Upper lobe of right lung (tissue), 1 donor: ENCODE measurements at regions not wholly inside any gene's neighbourhood (a gene's known extent, or its start where the extent isn't known, plus 50 kb on each side); places are given as distances from the start of the nearest gene placed in this dataset.

ENCODE experiments used
- ATAC-seq: fragments of 200-7000 bp; cut with Tn5 transposase; one replicate; pipeline ENCODE4 v1.9.1; 2020; ENCODE audit warnings: mild to moderate bottlenecking, moderate library complexity
- DNase-seq: peaks from one replicate; pipeline ENCODE4 v3.0.0-alpha.2; 2020
- H3K27ac ChIP-seq: fragments of 200-600 bp; one replicate; pipeline ENCODE4 v1.8.0; 2022
- H3K27me3 ChIP-seq: fragments of 200-600 bp; one replicate; pipeline ENCODE4 v1.8.0; 2022; ENCODE audit warnings: mild to moderate bottlenecking
- H3K36me3 ChIP-seq: fragments of 200-600 bp; one replicate; pipeline ENCODE4 v1.8.0; 2022
- H3K4me1 ChIP-seq: fragments of 200-600 bp; one replicate; pipeline ENCODE4 v1.8.0; 2022
- H3K4me3 ChIP-seq: fragments of 200-600 bp; one replicate; pipeline ENCODE4 v1.8.0; 2022; ENCODE audit warnings: mild to moderate bottlenecking
- H3K9me3 ChIP-seq: fragments of 200-600 bp; one replicate; pipeline ENCODE4 v1.8.0; 2022
- CTCF ChIP-seq: fragments of 200-600 bp; IDR thresholded peaks from one replicate; pipeline ENCODE4 v1.8.0; 2022; ENCODE audit warnings: antibody characterized with exemption
- intact Hi-C: fragments of 100-400 bp; cut with DNase I; formaldehyde crosslinking; loops from one replicate; pipeline ENCODE4 v1.11.0; 2022
- donor health status: DM: no; HTN: yes; CAD: no; lungs with severe emphysema.

DNA sequence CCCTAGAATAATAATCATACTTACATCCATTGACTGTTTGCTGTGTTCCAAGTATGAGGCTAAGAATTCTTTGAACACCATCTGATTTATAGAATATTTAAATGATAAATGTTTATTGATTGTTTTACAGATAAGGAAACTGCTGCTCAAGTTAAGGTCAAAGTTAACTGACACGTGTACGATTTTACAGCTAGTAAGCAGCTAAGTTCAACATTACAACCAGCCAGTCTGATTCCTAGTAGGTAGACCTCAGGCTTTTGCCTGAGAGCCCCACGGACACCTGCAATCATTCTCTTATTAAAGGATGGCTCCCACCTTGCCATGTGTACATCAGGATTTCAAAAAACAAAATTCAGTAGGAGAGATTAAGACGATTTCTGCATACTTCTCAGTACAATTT is 141.9 kb downstream of the SPRY2 start:
- intact Hi-C loops, result no loop called here
- ATAC-seq, result no peak
- H3K27me3 ChIP-seq, result no peaks in the 10 kb centered on the region

DNA sequence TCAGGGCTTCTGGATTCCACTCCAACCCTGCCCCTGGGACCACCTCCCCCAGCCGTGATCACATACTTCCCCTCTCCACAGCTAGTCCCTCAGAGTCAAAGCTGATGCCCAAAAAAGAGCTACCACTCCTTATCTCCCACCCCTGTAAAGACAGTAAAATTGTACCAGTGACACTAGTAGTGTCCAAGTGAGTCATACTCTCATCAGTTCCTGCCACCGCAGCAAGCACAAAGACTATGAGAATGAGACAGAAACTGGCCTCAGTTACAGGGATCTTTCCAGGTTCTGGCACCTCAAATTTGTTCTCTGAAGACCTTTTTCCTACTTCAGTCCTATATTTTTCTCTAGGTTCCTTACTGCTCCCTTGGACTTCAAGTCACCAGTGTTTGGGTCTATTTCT is 144.2 kb downstream of the SPRY2 start:
- ATAC-seq (no peak), DNase-seq (no peak)
- no peak overlapping the region for H3K4me3 ChIP-seq
- H3K27ac ChIP-seq, result no peak overlapping the region
- H3K36me3 ChIP-seq, result no peaks in the 10 kb centered on the region
- no peak for TF ChIP-seq CTCF
- intact Hi-C loops, result no loop called here
- H3K27me3 ChIP-seq, result no peaks in the 10 kb centered on the region
- no peaks in the 10 kb centered on the region for H3K9me3 ChIP-seq
- no peaks in the 10 kb centered on the region for H3K4me1 ChIP-seq

More for the DNA sequence above, 141.9 kb downstream of the SPRY2 start:
- H3K27ac ChIP-seq, result no peak overlapping the region
- TF ChIP-seq CTCF, result no peak
- DNase-seq, result no peak
- no peaks in the 10 kb centered on the region for H3K4me1 ChIP-seq
- no peaks in the 10 kb centered on the region for H3K9me3 ChIP-seq
- no peak overlapping the region for H3K4me3 ChIP-seq
- no peaks in the 10 kb centered on the region for H3K36me3 ChIP-seq

DNA sequence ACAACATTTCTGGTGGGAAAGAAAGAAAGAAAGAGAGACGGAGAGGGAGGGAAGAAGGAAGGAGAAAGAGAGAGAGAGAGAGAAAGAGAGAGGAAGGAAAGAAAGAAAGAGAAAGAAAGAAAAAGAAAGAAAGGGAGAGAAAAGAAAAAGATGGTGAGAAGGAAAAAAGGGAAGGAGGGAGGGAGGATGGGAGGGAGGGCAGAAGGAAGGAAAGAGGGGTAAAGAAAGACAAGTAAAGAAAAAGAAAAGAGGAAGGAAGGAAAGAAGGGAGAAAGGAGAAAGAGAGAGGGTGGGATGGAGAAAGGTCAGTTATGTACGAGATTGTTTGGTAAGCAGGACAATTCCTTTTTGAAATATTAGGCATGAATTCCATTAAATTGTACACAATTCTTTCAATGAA is 145.3 kb downstream of the SPRY2 start:
- TF ChIP-seq CTCF, result no peak
- intact Hi-C loops, result no loop called here
- no peak overlapping the region for H3K27ac ChIP-seq
- no peaks in the 10 kb centered on the region for H3K4me1 ChIP-seq
- no peak overlapping the region for H3K4me3 ChIP-seq
- H3K27me3 ChIP-seq, result no peaks in the 10 kb centered on the region
- no peaks in the 10 kb centered on the region for H3K36me3 ChIP-seq
- no peak for ATAC-seq
- no peaks in the 10 kb centered on the region for H3K9me3 ChIP-seq
- no peak for DNase-seq

DNA sequence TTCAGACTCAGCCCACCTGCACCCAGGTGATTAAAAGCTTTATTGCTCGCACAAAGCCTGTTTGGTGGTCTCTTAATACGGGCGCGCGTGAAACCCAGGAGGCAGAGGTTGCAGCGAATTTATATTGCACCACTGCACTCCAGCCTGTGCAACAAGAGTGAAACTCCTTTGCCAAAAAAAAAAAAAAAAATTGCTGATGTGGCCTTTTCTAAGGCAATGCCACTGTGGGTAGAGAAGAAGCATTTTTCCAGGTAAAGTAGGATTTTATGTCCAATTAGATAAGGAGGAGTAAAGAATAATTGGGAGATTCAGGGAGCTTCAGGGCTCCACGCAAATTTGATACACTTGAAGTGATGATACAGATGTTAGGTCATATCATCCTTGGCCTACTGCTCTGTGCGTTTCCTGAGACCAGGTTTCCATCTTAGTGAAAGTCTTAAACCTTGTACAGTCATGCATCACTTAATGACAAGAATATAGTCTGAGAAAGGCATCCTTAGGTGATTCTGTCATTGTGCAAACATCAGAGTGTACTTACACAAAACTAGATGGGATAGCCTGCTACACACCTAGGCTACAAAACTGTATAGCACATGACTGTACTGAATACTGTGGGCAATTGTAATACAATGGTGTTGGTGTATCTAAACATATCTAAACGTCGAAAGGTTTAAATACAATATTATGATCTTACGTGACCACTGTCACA is 150.9 kb downstream of the SPRY2 start:
- no peaks in the 10 kb centered on the region for H3K27me3 ChIP-seq
- no peaks in the 10 kb centered on the region for H3K36me3 ChIP-seq
- no peaks in the 10 kb centered on the region for H3K4me1 ChIP-seq
- DNase-seq (no peak), ATAC-seq (no peak)
- no peak for TF ChIP-seq CTCF
- H3K9me3 ChIP-seq, result no peaks in the 10 kb centered on the region
- intact Hi-C loops, result no loop called here
- H3K4me3 ChIP-seq, result no peak overlapping the region
- H3K27ac ChIP-seq, result no peak overlapping the region

DNA sequence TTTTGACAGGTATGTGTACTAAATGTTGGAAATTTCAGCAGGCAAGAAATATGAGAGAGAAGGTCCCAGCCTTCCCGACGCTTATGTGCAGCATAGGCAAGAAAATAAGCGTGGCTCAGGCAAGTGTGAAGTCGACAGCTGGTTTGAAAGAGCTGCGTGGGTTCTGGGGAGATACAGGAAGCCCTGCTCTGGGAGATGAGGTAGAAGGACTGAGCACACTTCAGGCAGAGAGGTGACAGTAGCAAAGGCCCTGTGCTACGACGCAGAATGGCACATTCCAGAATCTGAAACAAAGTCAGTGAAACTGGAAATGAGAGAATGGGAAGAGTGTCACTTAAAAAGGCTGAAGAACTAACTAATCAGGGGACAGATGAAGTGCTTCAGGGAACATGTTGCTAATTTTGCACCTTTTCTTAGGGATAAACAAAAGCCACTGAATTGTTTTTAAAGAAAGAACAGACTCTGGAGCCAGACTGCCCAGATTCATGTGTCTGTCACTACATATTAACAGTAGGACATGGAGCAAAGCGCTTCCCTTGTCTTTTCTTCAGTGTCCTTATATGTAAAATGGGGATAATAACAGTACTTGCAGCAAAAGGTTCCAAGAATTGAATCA is 160.1 kb downstream of the SPRY2 start:
- no peak for TF ChIP-seq CTCF
- intact Hi-C loops, result no loop called here
- no peak for ATAC-seq

More for the DNA sequence above, 160.1 kb downstream of the SPRY2 start:
- Histone ChIP-seq H3K36me3 (no peaks in the 10 kb centered on the region), H3K27ac (no peak overlapping the region), H3K9me3 (no peaks in the 10 kb centered on the region), H3K27me3 (no peaks in the 10 kb centered on the region), H3K4me1 (peaks cover 3% of the 10 kb centered on the region), H3K4me3 (no peak overlapping the region)
- no peak for DNase-seq
